ENCODE measurements at regions not wholly inside any gene's neighbourhood (a gene's known extent, or its start where the extent isn't known, plus 50 kb on each side); places are given as distances from the start of the nearest gene placed in this dataset.

DNA sequence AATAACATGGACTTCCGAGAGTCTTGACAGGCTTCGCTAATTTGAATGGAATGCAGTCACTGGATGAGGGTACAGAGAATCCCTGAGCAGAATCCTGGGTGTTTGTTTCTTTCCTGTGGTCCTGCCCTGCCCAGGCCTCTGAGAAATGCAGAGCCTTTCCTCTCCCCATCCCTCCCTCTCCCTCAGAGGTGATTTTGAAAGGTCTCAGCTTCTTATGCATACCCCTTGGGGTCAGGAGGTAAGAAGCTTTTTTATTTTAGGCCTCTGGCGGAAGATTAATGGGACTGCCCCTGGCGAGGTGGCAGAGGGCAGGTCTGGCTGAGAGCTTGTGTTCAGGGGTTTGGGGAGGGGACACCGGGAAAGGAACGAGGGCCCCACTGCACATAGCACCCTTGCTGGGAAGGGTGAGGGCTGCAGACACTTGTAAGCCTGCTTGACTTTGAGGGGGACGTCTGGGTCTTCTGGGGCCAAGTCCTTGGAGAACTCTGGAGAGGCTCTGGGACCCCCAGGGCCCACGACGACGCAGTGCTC, 116.5 kb upstream of the SLC45A1 start:
- no peak overlapping the region for H3K4me3 ChIP-seq (ENCODE audit: low read depth, low read length)
- in situ Hi-C loops (cut with HindIII; ENCODE audit: low sequenced_read_pairs), result no loop called here
- no peak for DNase-seq (ENCODE audit: low read depth, low spot score)
- TF ChIP-seq, protein P1, sequence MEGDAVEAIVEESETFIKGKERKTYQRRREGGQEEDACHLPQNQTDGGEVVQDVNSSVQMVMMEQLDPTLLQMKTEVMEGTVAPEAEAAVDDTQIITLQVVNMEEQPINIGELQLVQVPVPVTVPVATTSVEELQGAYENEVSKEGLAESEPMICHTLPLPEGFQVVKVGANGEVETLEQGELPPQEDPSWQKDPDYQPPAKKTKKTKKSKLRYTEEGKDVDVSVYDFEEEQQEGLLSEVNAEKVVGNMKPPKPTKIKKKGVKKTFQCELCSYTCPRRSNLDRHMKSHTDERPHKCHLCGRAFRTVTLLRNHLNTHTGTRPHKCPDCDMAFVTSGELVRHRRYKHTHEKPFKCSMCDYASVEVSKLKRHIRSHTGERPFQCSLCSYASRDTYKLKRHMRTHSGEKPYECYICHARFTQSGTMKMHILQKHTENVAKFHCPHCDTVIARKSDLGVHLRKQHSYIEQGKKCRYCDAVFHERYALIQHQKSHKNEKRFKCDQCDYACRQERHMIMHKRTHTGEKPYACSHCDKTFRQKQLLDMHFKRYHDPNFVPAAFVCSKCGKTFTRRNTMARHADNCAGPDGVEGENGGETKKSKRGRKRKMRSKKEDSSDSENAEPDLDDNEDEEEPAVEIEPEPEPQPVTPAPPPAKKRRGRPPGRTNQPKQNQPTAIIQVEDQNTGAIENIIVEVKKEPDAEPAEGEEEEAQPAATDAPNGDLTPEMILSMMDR (IDR thresholded peaks at IDR 0.05; ENCODE audit: low read depth, low read length), result no peak

DNA sequence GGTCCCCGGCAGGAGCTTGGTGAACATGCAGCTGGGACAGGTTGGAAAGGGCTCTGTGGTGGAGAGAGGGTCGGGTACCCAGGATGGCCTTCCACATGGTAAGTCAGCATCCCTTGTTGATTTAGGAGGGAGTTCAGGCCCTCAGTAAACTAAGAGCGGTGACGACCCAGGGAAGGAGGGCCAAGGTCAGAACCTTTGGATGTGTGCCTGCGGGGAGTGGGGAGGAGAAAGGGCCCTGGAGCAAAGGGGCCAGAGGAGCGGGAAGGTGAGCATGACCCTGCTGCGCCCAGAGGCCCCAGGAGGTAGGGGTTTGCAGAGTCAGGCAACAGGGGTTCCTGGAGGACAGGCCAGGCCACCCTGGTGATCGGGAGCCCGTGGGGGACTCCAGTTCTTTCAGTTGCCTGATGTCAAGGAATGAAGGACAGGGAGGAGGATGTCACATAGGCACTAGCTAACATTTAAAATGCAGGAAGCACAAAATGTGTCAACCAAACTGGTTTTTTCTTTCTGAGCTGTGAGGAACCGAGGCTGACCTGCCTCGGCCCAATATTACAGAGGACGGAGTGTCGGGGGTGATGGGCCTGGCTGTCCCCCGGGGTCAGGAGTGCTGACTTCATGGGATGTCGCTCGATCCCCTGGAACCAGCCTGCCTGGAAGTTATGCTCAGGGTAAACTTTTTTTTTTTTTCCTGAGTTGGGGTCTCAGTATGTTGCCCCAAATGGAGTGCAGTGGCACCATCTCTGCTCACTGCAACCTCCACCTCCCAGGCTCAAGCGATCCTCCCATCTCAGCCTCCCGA, 117.4 kb upstream of the SLC45A1 start:
- no peak for DNase-seq (ENCODE audit: low read depth, low spot score)
- TF ChIP-seq, protein P1 (IDR thresholded peaks at IDR 0.05; ENCODE audit: low read depth, low read length), result no peak
- no peak overlapping the region for H3K4me3 ChIP-seq (ENCODE audit: low read depth, low read length)
- in situ Hi-C loops (cut with HindIII; ENCODE audit: low sequenced_read_pairs), result no loop called here

DNA sequence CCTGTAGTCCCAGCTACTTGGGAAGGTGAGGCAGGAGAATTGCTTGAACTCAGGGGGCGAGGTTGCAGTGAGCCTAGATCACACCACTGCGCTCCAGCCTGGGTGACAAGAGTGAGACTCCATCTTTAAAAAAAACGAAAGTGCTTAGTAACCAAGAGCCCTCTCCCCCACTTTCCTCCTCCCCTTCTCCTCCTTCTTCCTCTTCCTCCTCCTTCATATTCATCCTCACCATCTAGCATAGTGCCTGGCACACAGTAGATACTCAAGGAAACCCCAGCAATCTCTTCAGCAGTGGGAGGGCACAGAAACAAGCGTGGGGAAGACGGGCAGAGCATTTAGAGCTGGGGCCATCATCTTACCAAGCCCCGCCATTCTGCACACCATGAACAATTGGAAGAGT, 119.4 kb upstream of the SLC45A1 start:
- in situ Hi-C loops (cut with HindIII; ENCODE audit: low sequenced_read_pairs), result no loop called here
- no peak for DNase-seq (ENCODE audit: low read depth, low spot score)
- no peak overlapping the region for H3K4me3 ChIP-seq (ENCODE audit: low read depth, low read length)
- TF ChIP-seq, protein P1 (IDR thresholded peaks at IDR 0.05; ENCODE audit: low read depth, low read length), result no peak

DNA sequence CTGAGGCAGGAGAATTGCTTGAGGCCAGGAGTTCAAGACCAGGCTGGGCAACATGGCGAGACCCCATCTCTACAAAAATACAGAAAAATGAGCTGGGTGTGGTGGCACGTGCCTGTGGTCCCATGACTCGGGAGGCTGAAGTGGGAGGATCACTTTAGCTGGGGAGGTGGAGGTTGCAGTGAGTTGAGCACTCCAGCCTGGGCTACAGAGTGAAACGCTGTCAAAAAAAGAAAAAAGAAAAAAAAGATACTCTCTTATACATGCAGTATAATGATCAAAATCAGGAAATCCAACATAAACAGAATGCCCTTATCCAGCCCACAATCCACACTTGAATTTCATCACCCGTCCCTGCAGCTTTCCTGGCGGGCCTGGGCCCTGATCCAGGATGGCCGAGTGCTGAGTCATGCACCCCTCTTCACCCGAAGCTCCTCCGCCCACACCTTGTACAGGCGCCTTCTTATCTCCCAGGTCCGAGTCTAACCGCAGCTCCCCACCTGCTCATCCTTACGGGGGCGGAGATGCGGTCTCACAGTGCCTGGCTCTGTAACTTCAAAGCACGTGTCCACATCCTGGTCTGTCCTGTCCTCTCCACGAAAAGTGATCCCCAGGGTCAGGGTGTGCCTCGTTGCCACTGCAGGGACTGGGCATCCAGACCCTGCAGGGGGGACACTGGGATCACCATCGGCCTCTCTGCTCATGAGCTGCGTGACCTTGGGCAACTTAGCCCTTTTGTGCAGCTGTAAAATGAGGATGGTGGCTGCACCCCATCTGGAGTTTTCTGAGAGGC, 120.2 kb upstream of the SLC45A1 start:
- in situ Hi-C loops (cut with HindIII; ENCODE audit: low sequenced_read_pairs), result no loop called here
- no peak overlapping the region for H3K4me3 ChIP-seq (ENCODE audit: low read depth, low read length)
- TF ChIP-seq, protein P1 (IDR thresholded peaks at IDR 0.05; ENCODE audit: low read depth, low read length), result no peak
- DNase-seq (ENCODE audit: low read depth, low spot score), result peak; percentile 91

DNA sequence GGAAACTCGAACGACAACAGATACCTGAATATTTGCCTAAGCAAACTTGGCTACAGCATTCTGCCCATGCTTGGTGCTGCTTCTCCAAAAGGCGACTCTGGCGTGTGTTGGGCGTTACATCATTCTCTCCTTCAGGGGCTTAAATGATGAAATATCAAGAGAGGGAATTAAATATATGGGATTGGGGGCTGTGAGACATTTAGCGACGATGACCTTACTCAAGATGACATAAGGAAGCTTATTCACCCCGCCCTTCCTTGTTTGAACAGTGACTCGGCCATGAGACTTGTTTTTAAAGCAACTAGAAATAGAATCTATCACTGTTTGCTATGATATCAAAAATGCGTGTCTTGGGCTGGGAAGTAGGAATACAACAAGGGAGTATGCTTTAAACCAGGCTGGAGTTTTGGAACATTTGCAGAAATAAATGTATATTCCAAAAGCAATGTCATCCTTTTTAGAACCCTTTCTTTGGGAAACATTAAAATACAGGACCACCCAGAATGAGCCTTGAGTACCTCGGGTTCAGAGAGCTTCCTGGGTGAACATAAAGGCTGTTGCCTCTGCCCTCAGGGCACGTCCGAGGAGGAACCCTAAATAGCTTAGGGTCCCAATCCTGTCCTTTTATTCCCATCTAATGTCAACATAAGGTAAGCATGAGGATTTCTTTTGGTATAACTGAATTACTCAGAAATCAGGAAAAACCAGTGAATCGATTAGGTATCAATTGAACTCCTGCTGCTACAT, 123.3 kb upstream of the SLC45A1 start:
- DNase-seq (ENCODE audit: low read depth, low spot score), result peak; percentile 61
- in situ Hi-C loops (cut with HindIII; ENCODE audit: low sequenced_read_pairs), result no loop called here
- TF ChIP-seq, protein P1 (IDR thresholded peaks at IDR 0.05; ENCODE audit: low read depth, low read length), result no peak
- H3K4me3 ChIP-seq (ENCODE audit: low read depth, low read length), result no peak overlapping the region

DNA sequence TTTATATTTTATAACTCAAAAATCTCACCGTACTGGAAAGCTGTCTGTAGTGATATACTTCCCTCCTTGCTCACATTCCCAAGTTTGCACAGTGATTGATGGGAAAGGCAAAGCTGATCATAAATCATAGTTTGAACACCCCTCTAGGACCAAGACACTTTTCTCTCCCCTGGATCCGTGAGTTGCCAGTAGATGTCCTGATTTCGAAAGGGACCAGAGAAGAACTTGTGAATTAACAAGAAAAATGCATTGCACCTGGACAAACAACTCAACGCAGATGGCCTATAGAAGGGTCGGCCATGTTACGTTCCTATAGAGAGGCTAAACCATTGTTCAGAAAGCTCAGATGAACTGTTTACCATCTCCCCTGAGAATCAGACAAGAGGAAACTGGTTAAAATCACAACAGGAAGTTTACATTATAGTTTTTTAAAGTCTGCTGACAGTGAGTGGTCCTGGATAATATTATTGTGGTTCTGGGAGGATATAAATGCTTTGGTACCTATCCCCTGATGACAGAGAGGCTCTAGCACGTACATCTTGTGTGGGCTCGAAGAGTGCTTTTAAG, 124.0 kb upstream of the SLC45A1 start:
- in situ Hi-C loops (cut with HindIII; ENCODE audit: low sequenced_read_pairs), result no loop called here
- DNase-seq (ENCODE audit: low read depth, low spot score), result no peak
- TF ChIP-seq, protein P1 (IDR thresholded peaks at IDR 0.05; ENCODE audit: low read depth, low read length), result no peak
- no peak overlapping the region for H3K4me3 ChIP-seq (ENCODE audit: low read depth, low read length)

Data from astrocyte of the spinal cord (primary cell).